ENCODE measurements at regions not wholly inside any gene's neighbourhood (a gene's known extent, or its start where the extent isn't known, plus 50 kb on each side); places are given as distances from the start of the nearest gene placed in this dataset.

DNA sequence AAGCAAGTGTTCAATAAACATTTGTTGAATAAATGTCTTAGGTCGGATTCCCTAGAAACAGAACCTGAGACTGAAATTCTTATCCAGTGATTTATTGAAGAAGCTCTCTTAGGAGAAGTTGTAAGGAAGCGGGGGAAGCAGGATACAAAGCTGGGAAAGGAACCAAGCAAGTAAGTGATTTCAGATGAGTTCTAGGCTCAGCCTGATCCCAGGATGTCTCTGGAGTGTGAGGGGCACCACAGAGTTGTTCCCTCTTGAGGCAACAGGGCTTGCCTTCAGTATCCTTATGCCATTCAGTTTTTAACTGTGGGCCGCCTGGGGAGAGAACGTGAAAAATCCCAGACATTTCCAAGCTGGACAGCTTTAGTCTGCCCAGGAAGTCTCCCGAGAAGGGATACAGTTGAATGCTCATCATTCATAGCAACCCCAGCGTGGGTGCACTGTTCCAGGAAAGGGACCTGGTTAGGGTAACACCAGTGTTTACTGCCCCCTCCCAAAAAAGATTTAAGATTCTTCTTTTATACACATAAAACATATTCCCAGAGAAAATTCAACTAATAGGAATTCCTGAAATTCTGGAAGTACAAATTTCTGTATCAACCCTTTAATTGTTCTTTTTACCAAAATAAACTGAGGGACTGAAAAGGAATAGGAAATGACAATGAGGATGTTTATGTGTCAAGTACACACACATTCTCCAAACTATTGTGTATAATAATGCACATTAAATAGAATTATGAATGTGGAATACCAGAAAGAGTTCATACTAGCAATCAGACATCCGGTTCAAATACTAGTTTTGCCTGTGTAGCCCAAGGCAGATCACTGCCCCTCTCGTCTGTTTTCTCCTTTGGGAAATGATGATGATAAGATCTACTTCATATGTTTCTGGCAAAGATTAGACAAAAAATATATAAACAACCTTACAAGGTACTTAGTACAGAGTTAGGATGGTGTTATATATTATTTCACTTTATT lies 592.1 kb upstream of the CDH2 start:
- TF ChIP-seq, protein P1, sequence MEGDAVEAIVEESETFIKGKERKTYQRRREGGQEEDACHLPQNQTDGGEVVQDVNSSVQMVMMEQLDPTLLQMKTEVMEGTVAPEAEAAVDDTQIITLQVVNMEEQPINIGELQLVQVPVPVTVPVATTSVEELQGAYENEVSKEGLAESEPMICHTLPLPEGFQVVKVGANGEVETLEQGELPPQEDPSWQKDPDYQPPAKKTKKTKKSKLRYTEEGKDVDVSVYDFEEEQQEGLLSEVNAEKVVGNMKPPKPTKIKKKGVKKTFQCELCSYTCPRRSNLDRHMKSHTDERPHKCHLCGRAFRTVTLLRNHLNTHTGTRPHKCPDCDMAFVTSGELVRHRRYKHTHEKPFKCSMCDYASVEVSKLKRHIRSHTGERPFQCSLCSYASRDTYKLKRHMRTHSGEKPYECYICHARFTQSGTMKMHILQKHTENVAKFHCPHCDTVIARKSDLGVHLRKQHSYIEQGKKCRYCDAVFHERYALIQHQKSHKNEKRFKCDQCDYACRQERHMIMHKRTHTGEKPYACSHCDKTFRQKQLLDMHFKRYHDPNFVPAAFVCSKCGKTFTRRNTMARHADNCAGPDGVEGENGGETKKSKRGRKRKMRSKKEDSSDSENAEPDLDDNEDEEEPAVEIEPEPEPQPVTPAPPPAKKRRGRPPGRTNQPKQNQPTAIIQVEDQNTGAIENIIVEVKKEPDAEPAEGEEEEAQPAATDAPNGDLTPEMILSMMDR (IDR thresholded peaks at IDR 0.05) = no peak
- TF ChIP-seq ZFX (IDR thresholded peaks at IDR 0.05; ENCODE audit: borderline replicate concordance) = no peak
